H1 (cell line): ENCODE measurements at regions not wholly inside any gene's neighbourhood (a gene's known extent, or its start where the extent isn't known, plus 50 kb on each side); places are given as distances from the start of the nearest gene placed in this dataset.
A peak's percentile ranks its signal among the peaks of the same experiment; 100 is the strongest.

Experiments
- CTCF ChIA-PET: fragments of 300-600 bp; sonication (Branson Sonifier 250); formaldehyde crosslinking; loops from one replicate; lab custom pipeline; 2021; ENCODE audit not compliant: partially characterized antibody; lab: Charles Lee
- POLR2A ChIA-PET: fragments of 300-600 bp; sonication (Branson Sonifier 250); formaldehyde crosslinking; loops from one replicate; lab custom pipeline; 2021; ENCODE audit warnings: inconsistent platforms; ENCODE audit not compliant: partially characterized antibody; lab: Charles Lee
- DNase-seq, 2 experiments: peaks; one replicate each; pipeline versions ENCODE4 v3.0.0 to v3.0.0-alpha.2; 2010 to 2022; ENCODE audit warnings: low spot score in 2 of 2, low read depth in 1 of 2, mixed read lengths in 1 of 2
- FAIRE-seq: peaks from 2 replicates; lab custom pipeline; 2011; peaks lifted over from hg19 to GRCh38; lab: Jason Lieb, UNC
- H2AFZ ChIP-seq: 2 replicates; pipeline ENCODE4 v1.8.1; 2012; ENCODE audit warnings: low read length, inconsistent platforms
- H2AK5ac ChIP-seq: 2 replicates; pipeline ENCODE4 v1.6.1; 2013; ENCODE audit warnings: low read depth, low read length
- H2BK120ac ChIP-seq: replicated peaks from 2 replicates; pipeline ENCODE3; 2013; ENCODE audit warnings: low read depth, low read length, inconsistent platforms
- H2BK12ac ChIP-seq: 2 replicates; pipeline ENCODE4 v1.6.1; 2013; ENCODE audit warnings: low read depth, low read length
- H2BK15ac ChIP-seq: 2 replicates; pipeline ENCODE4 v1.6.1; 2013; ENCODE audit warnings: low read length
- H2BK20ac ChIP-seq: 2 replicates; pipeline ENCODE4 v1.6.1; 2013; ENCODE audit warnings: low read length
- H2BK5ac ChIP-seq: 2 replicates; pipeline ENCODE4 v1.6.1; 2013; ENCODE audit warnings: low read depth, low read length
- H3K14ac ChIP-seq: 2 replicates; pipeline ENCODE4 v1.6.1; 2013; ENCODE audit warnings: inconsistent platforms; ENCODE audit not compliant: insufficient read length
- H3K18ac ChIP-seq: 2 replicates; pipeline ENCODE4 v1.6.1; 2013; ENCODE audit warnings: low read length; ENCODE audit errors: extremely low read depth
- H3K23ac ChIP-seq: 2 replicates; pipeline ENCODE4 v1.6.1; 2013; ENCODE audit warnings: inconsistent platforms; ENCODE audit not compliant: insufficient read length
- H3K23me2 ChIP-seq: 2 replicates; pipeline ENCODE4 v1.6.1; 2013; ENCODE audit warnings: low read depth, low read length
- H3K27ac ChIP-seq: 2 replicates; pipeline ENCODE4 v1.6.1; 2011; ENCODE audit warnings: low read depth, low read length, inconsistent platforms
- H3K27me3 ChIP-seq, 4 experiments: replicated peaks in 1 of 4; 1 replicate in 1 of 4; 2 replicates in 3 of 4; pipeline versions ENCODE4 v1.6.1 to v1.8.1; 2011 to 2013; ENCODE audit warnings: low read length in 3 of 4, mild to moderate bottlenecking in 3 of 4, inconsistent platforms in 2 of 4, mixed read lengths in 2 of 4, moderate library complexity in 1 of 4; ENCODE audit not compliant: control insufficient read depth in 3 of 4, insufficient read depth in 3 of 4; ENCODE audit errors: extremely low read depth in 1 of 4
- H3K36me3 ChIP-seq, 4 experiments: 2 replicates each; pipeline versions ENCODE4 v1.6.1 to v1.8.1; 2011 to 2013; ENCODE audit warnings: mild to moderate bottlenecking in 4 of 4, low read length in 3 of 4, moderate library complexity in 2 of 4, control low read depth in 1 of 4, inconsistent platforms in 1 of 4; ENCODE audit not compliant: insufficient read depth in 4 of 4, control insufficient read depth in 2 of 4
- H3K4ac ChIP-seq: replicated peaks from 2 replicates; pipeline ENCODE3; 2013; ENCODE audit warnings: low read length, low read depth, mixed read lengths, inconsistent platforms; ENCODE audit not compliant: insufficient read length
- H3K4me1 ChIP-seq, 4 experiments: replicated peaks in 1 of 4; 1 replicate in 1 of 4; 2 replicates in 3 of 4; pipeline versions ENCODE4 v1.6.1 to v1.8.1; 2011 to 2013; ENCODE audit warnings: low read length in 3 of 4, inconsistent platforms in 2 of 4, mixed read lengths in 1 of 4; ENCODE audit not compliant: insufficient read depth in 4 of 4, control insufficient read depth in 3 of 4
- H3K4me2 ChIP-seq, 2 experiments: 2 replicates each; pipeline versions ENCODE4 v1.6.1 to v1.8.1; 2011 to 2013; ENCODE audit warnings: low read depth in 2 of 2, low read length in 2 of 2, control low read depth in 1 of 2, inconsistent platforms in 1 of 2, mild to moderate bottlenecking in 1 of 2; ENCODE audit not compliant: insufficient read depth in 1 of 2
- H3K4me3 ChIP-seq, 4 experiments: fragments of 200-600, 300-600 bp in 1 of 4; sonication (generic), shearing (Covaris generic), sonication (Bioruptor Twin) in 1 of 4; 2 replicates each; pipeline versions ENCODE4 v1.5.1 to v1.8.1; 2011 to 2016; ENCODE audit warnings: low read length in 4 of 4, low read depth in 3 of 4, control low read depth in 2 of 4, inconsistent platforms in 2 of 4, mild to moderate bottlenecking in 2 of 4, mixed read lengths in 1 of 4, moderate library complexity in 1 of 4; ENCODE audit not compliant: insufficient read depth in 2 of 4; ENCODE audit errors: extremely low read depth in 1 of 4
- H3K56ac ChIP-seq: replicated peaks from 2 replicates; pipeline ENCODE3; 2013; ENCODE audit warnings: low read depth, mild to moderate bottlenecking, mixed read lengths, low read length, inconsistent platforms; ENCODE audit not compliant: insufficient read length
- H3K79me1 ChIP-seq: 2 replicates; pipeline ENCODE4 v1.6.1; 2013; ENCODE audit warnings: low read depth, low read length, control low read depth
- H3K79me2 ChIP-seq, 2 experiments: 2 replicates each; pipeline versions ENCODE4 v1.6.1 to v1.8.1; 2012 to 2013; ENCODE audit warnings: low read length in 2 of 2, mild to moderate bottlenecking in 2 of 2, inconsistent platforms in 1 of 2; ENCODE audit not compliant: insufficient read depth in 2 of 2, control insufficient read depth in 1 of 2
- H3K9ac ChIP-seq, 4 experiments: replicated peaks in 1 of 4; 1 replicate in 1 of 4; 2 replicates in 3 of 4; pipeline versions ENCODE4 v1.6.1 to v1.8.1; 2011 to 2013; ENCODE audit warnings: low read depth in 3 of 4, low read length in 3 of 4, control low read depth in 2 of 4, mild to moderate bottlenecking in 2 of 4, moderate library complexity in 2 of 4, inconsistent platforms in 1 of 4; ENCODE audit errors: extremely low read depth in 1 of 4
- H3K9me3 ChIP-seq, 2 experiments: 2 replicates each; pipeline versions ENCODE4 v1.6.1 to v1.8.1; 2012 to 2013; ENCODE audit warnings: mild to moderate bottlenecking in 2 of 2, moderate library complexity in 2 of 2, control low read depth in 1 of 2, inconsistent platforms in 1 of 2, low read depth in 1 of 2, low read length in 1 of 2, mixed read lengths in 1 of 2; ENCODE audit not compliant: insufficient read depth in 2 of 2
- H4K20me1 ChIP-seq, 2 experiments: replicated peaks in 1 of 2; 2 replicates each; pipeline versions ENCODE3 to v1.8.1; 2011 to 2013; ENCODE audit warnings: inconsistent platforms in 2 of 2, low read length in 2 of 2, mild to moderate bottlenecking in 1 of 2; ENCODE audit not compliant: insufficient read depth in 2 of 2, control insufficient read depth in 1 of 2
- H4K5ac ChIP-seq: 2 replicates; pipeline ENCODE4 v1.6.1; 2013; ENCODE audit warnings: low read length, low read depth, mixed read lengths, inconsistent platforms; ENCODE audit not compliant: insufficient read length
- H4K8ac ChIP-seq: 2 replicates; pipeline ENCODE4 v1.8.0; 2013; ENCODE audit warnings: mild to moderate bottlenecking, moderate library complexity, low read length, inconsistent platforms; ENCODE audit not compliant: insufficient read depth; ENCODE audit errors: extremely low read depth
- H4K91ac ChIP-seq: replicated peaks from 2 replicates; pipeline ENCODE3; 2013; ENCODE audit warnings: low read length, mixed read lengths, inconsistent platforms; ENCODE audit not compliant: insufficient read length
- CHD2 ChIP-seq: IDR thresholded peaks from 2 replicates; pipeline ENCODE4 v1.6.1; 2012; ENCODE audit warnings: low read length, improper control_type of control experiment
- NANOG ChIP-seq: IDR thresholded peaks from 2 replicates; pipeline ENCODE4 v1.6.1; 2011; ENCODE audit warnings: low read length, low read depth, mild to moderate bottlenecking, inconsistent platforms; ENCODE audit not compliant: insufficient read depth, poor library complexity, severe bottlenecking
- RAD21 ChIP-seq, 2 experiments: IDR thresholded peaks in 1 of 2; conservative IDR thresholded peaks in 1 of 2; 2 replicates each; pipeline ENCODE4 v1.6.1; 2011; ENCODE audit warnings: low read depth in 2 of 2, low read length in 2 of 2, improper control_type of control experiment in 1 of 2, inconsistent platforms in 1 of 2, mild to moderate bottlenecking in 1 of 2, moderate library complexity in 1 of 2
- SP1 ChIP-seq: IDR thresholded peaks from 2 replicates; pipeline ENCODE4 v1.6.1; 2011; ENCODE audit warnings: low read depth, low read length
- SRF ChIP-seq: IDR thresholded peaks from 2 replicates; pipeline ENCODE4 v1.6.1; 2011; ENCODE audit warnings: mild to moderate bottlenecking, low read depth, low read length, moderate library complexity
- TAF7 ChIP-seq: optimal IDR thresholded peaks from 2 replicates; pipeline ENCODE3; 2011; ENCODE audit warnings: low read depth, mild to moderate bottlenecking, inconsistent platforms, low read length, moderate library complexity, borderline replicate concordance
- TEAD4 ChIP-seq: IDR thresholded peaks from 2 replicates; pipeline ENCODE4 v1.6.1; 2012; ENCODE audit warnings: low read depth, low read length, inconsistent platforms, mixed read lengths
- WGBS, 2 experiments: shearing (Covaris generic) in 1 of 2; methylation state at CpG; one replicate each; pipeline versions ENCODE4 v1.1.6 to v1.1.7; 2013 to 2015; ENCODE audit warnings: low lambda C conversion rate in 2 of 2, mixed read lengths in 2 of 2, inconsistent platforms in 1 of 2, low coverage in 1 of 2, missing lambda C conversion rate in 1 of 2; ENCODE audit not compliant: insufficient replicate concordance in 2 of 2, insufficient coverage in 1 of 2, insufficient read length in 1 of 2; ENCODE audit errors: extremely low coverage in 1 of 2, missing lambda C conversion rate in 1 of 2; 5-methylcytosine and 5-hydroxymethylcytosine counted together
- TF ChIP-seq, protein P1 (sequence below), 3 experiments: IDR thresholded peaks; 1 replicate in 2 of 3; 2 replicates in 1 of 3; pipeline versions ENCODE4 v1.5.1 to v1.6.1; 2011; ENCODE audit warnings: low read length in 3 of 3, mild to moderate bottlenecking in 3 of 3, inconsistent platforms in 2 of 3, low read depth in 1 of 3, moderate library complexity in 1 of 3; ENCODE audit not compliant: insufficient read depth in 1 of 3; ENCODE audit errors: control extremely low read depth in 1 of 3

DNA sequence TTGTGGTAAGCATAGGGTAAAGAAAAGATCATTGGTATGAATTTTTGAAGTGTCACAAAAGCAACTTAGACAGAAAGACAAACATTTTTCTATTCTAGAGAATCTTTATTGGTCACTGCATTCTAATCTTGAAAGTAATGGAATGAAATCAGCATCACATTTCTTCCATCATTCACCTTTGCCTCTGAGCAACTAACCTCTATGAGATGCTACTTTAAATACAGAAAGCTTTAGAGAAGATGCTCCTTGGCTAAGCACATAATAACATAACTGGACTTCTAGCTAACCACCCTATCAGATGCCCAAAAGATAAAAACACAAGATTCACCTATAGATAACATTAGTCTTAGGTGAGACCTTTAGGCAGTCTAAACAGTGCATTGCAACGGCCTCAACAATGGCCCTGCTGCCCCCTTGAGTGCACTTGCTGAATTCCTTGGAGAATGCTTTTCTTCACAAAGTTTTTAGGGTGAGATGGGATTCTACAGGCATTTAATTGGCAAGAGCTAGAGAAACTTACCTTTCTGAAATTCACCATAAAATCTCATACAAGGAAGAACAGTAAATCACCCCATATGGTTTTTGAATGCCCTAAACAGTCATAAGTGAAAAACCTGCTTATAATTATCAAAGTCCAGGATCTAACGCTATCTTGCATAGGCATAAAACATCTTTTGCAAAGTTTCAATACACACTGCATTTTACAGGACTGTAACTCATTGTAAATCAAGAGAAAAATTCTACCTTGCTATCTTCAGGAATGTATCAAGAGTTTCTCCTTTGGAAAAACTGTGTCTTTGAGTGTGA lies 791.3 kb upstream of the CHAC2 start:
- Histone ChIP-seq H3K14ac (no peak overlapping the region), H2BK20ac (no peak overlapping the region), H3K27ac (no peak overlapping the region), H3K4ac (no peak overlapping the region), H2BK5ac (no peak overlapping the region), H3K23ac (no peak overlapping the region), H3K9ac (no peak overlapping the region), H2AFZ (no peak overlapping the region), H2AK5ac (no peak overlapping the region), H3K9me3 (no peaks in the 10 kb centered on the region), H3K79me1 (no peaks in the 10 kb centered on the region), H2BK120ac (no peak overlapping the region), H3K27me3 (no peaks in the 10 kb centered on the region), H2BK15ac (no peak overlapping the region), H3K18ac (no peak overlapping the region), H4K91ac (no peak overlapping the region), H3K79me2 (no peaks in the 10 kb centered on the region), H3K56ac (no peak overlapping the region), H3K36me3 (no peaks in the 10 kb centered on the region), H2BK12ac (no peak overlapping the region), H4K8ac (no peak overlapping the region), H4K20me1 (no peaks in the 10 kb centered on the region), H4K5ac (no peak overlapping the region), H3K4me1 (no peaks in the 10 kb centered on the region), H3K23me2 (no peaks in the 10 kb centered on the region), H3K4me2 (no peak overlapping the region), H3K4me3 (no peak overlapping the region)
- 60% methylated on average over 2 of the region's 2 CpGs; no CpG with 5 or more reads in 1 of the 2 experiments for WGBS, 2 experiments
- CTCF ChIA-PET = interaction anchor here (0.6 to 1.9 kb wide), 15 partner anchors 10 to 664 kb away, joined by 3 to 15 read pairs (median 3); no protein-coding TSS in a partner anchor
- POLR2A ChIA-PET = no interaction called here
- peak; percentile 19 to 53 for DNase-seq
- no peak for TF ChIP-seq CHD2
- no peak for TF ChIP-seq SRF
- no peak for TF ChIP-seq SP1
- peak; percentile 85 for TF ChIP-seq TEAD4
- TF ChIP-seq TAF7 = no peak
- TF ChIP-seq, protein P1, sequence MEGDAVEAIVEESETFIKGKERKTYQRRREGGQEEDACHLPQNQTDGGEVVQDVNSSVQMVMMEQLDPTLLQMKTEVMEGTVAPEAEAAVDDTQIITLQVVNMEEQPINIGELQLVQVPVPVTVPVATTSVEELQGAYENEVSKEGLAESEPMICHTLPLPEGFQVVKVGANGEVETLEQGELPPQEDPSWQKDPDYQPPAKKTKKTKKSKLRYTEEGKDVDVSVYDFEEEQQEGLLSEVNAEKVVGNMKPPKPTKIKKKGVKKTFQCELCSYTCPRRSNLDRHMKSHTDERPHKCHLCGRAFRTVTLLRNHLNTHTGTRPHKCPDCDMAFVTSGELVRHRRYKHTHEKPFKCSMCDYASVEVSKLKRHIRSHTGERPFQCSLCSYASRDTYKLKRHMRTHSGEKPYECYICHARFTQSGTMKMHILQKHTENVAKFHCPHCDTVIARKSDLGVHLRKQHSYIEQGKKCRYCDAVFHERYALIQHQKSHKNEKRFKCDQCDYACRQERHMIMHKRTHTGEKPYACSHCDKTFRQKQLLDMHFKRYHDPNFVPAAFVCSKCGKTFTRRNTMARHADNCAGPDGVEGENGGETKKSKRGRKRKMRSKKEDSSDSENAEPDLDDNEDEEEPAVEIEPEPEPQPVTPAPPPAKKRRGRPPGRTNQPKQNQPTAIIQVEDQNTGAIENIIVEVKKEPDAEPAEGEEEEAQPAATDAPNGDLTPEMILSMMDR (IDR thresholded peaks at IDR 0.05; ENCODE audit: control extremely low read depth in 1 of 3, insufficient read depth in 1 of 3, low read depth in 1 of 3, low read length in 3 of 3) = peak; percentile 57 to 82 (median 67)
- TF ChIP-seq RAD21 (IDR thresholded peaks at IDR 0.05 in 1 of 2, conservative IDR thresholded peaks at IDR 0.05 in 1 of 2; ENCODE audit: low read depth in 2 of 2, low read length in 2 of 2) = peak; percentile 81 to 90
- TF ChIP-seq NANOG = no peak
- FAIRE-seq = peak; percentile 91
